Stimulated activated memory B cell treated with anti-CD40 and anti-IgM and Interleukin-4, amounts not matched to agents 10 μg/mL and 1 μg/mL and 100 μg/mL, for 72 hours (primary cell): ENCODE measurements at regions not wholly inside any gene's neighbourhood (a gene's known extent, or its start where the extent isn't known, plus 50 kb on each side); places are given as distances from the start of the nearest gene placed in this dataset.
"Not testable (repeated sequence)": the region's sequence is repeated elsewhere in the genome, so short reads cannot be mapped to it uniquely, and the experiment has no call there.

Experiments
- ATAC-seq: fragments of 150-1000 bp; cut with Tn5 transposase; 2 replicates; pipeline ENCODE4 v1.10.0; 2021
- H3K27ac Mint-ChIP-seq: one replicate; pipeline ENCODE4 v1.8.0; 2022; ENCODE audit warnings: mild to moderate bottlenecking, mixed read lengths
- H3K27me3 Mint-ChIP-seq: one replicate; pipeline ENCODE4 v1.8.0; 2022; ENCODE audit warnings: mixed read lengths
- H3K36me3 Mint-ChIP-seq: one replicate; pipeline ENCODE4 v1.8.0; 2022; ENCODE audit warnings: mixed read lengths
- H3K4me1 Mint-ChIP-seq: one replicate; pipeline ENCODE4 v1.8.0; 2022; ENCODE audit warnings: mixed read lengths
- H3K4me3 Mint-ChIP-seq: one replicate; pipeline ENCODE4 v1.8.0; 2022; ENCODE audit warnings: mild to moderate bottlenecking, moderate library complexity, mixed read lengths
- H3K9me3 Mint-ChIP-seq: one replicate; pipeline ENCODE4 v1.8.0; 2022; ENCODE audit warnings: mixed read lengths

GRCh38 chr12:9406564-9407424 is 198.6 kb upstream of the PZP start:
- no peaks in the 10 kb centered on the region for H3K36me3 Mint-ChIP-seq
- H3K9me3 Mint-ChIP-seq, result no peaks in the 10 kb centered on the region
- H3K27me3 Mint-ChIP-seq, result no peaks in the 10 kb centered on the region
- H3K4me1 Mint-ChIP-seq, result peaks cover 6% of the 10 kb centered on the region
- no peak for ATAC-seq
- no peak overlapping the region for H3K4me3 Mint-ChIP-seq
- H3K27ac Mint-ChIP-seq, result no peak overlapping the region

- no peaks in the 10 kb centered on the region for H3K9me3 Mint-ChIP-seq
- no peak overlapping the region for H3K4me3 Mint-ChIP-seq
- no peak overlapping the region for H3K27ac Mint-ChIP-seq
- H3K27me3 Mint-ChIP-seq, result no peaks in the 10 kb centered on the region
- no peaks in the 10 kb centered on the region for H3K36me3 Mint-ChIP-seq
- no peak for ATAC-seq
- no peaks in the 10 kb centered on the region for H3K4me1 Mint-ChIP-seq
These were observed 197.8 kb upstream of the PZP start for GRCh38 chr12:9405886-9406563.

- ATAC-seq, result peak; percentile 93
- Mint-ChIP-seq H3K9me3 (no peaks in the 10 kb centered on the region), H3K4me3 (no peak overlapping the region), H3K27ac (no peak overlapping the region), H3K36me3 (no peaks in the 10 kb centered on the region), H3K27me3 (no peaks in the 10 kb centered on the region), H3K4me1 (no peaks in the 10 kb centered on the region)
These were observed 196.5 kb upstream of the PZP start for GRCh38 chr12:9404469-9405260.

GRCh38 chr12:9404031-9404430 is 195.8 kb upstream of the PZP start:
- peak; percentile 65 for ATAC-seq
- Mint-ChIP-seq H3K9me3 (no peaks in the 10 kb centered on the region), H3K27me3 (no peaks in the 10 kb centered on the region), H3K27ac (no peak overlapping the region), H3K36me3 (no peaks in the 10 kb centered on the region), H3K4me1 (no peaks in the 10 kb centered on the region), H3K4me3 (no peak overlapping the region)

- H3K27ac Mint-ChIP-seq, ATAC-seq, H3K4me1 Mint-ChIP-seq, H3K9me3 Mint-ChIP-seq, H3K36me3 Mint-ChIP-seq, H3K27me3 Mint-ChIP-seq, H3K4me3 Mint-ChIP-seq: not testable (repeated sequence)
These were observed 194.3 kb upstream of the PZP start for GRCh38 chr12:9402432-9403040.

- H3K4me3 Mint-ChIP-seq, H3K27me3 Mint-ChIP-seq, ATAC-seq, H3K36me3 Mint-ChIP-seq, H3K4me1 Mint-ChIP-seq, H3K27ac Mint-ChIP-seq, H3K9me3 Mint-ChIP-seq: not testable (repeated sequence)
These were observed 188.2 kb upstream of the PZP start for GRCh38 chr12:9396367-9396766.

GRCh38 chr12:9395220-9395619 is 187.0 kb upstream of the PZP start:
- H3K27ac Mint-ChIP-seq, H3K36me3 Mint-ChIP-seq, H3K4me1 Mint-ChIP-seq, H3K9me3 Mint-ChIP-seq, H3K4me3 Mint-ChIP-seq, H3K27me3 Mint-ChIP-seq, ATAC-seq: not testable (repeated sequence)

GRCh38 chr12:9392842-9393241 is 184.6 kb upstream of the PZP start:
- no peak for ATAC-seq
- Mint-ChIP-seq H3K27ac (no peak overlapping the region), H3K4me3 (no peak overlapping the region), H3K9me3 (peaks cover 3% of the 10 kb centered on the region), H3K27me3 (no peaks in the 10 kb centered on the region), H3K36me3 (peaks cover 9% of the 10 kb centered on the region), H3K4me1 (peaks cover 16% of the 10 kb centered on the region)

GRCh38 chr12:9391815-9392214 is 183.6 kb upstream of the PZP start:
- Mint-ChIP-seq H3K27ac (no peak overlapping the region), H3K4me3 (no peak overlapping the region), H3K36me3 (peaks cover 7% of the 10 kb centered on the region), H3K9me3 (peaks cover 3% of the 10 kb centered on the region), H3K4me1 (peaks cover 27% of the 10 kb centered on the region), H3K27me3 (no peaks in the 10 kb centered on the region)
- no peak for ATAC-seq

- no peak overlapping the region for H3K27ac Mint-ChIP-seq
- H3K4me3 Mint-ChIP-seq, result no peak overlapping the region
- H3K27me3 Mint-ChIP-seq, result no peaks in the 10 kb centered on the region
- no peaks in the 10 kb centered on the region for H3K36me3 Mint-ChIP-seq
- H3K4me1 Mint-ChIP-seq, result peaks cover 29% of the 10 kb centered on the region
- ATAC-seq, result no peak
- peaks cover 3% of the 10 kb centered on the region for H3K9me3 Mint-ChIP-seq
These were observed 182.6 kb upstream of the PZP start for GRCh38 chr12:9390761-9391160.

GRCh38 chr12:9389796-9390195 is 181.6 kb upstream of the PZP start:
- Mint-ChIP-seq H3K4me1 (peaks cover 29% of the 10 kb centered on the region), H3K4me3 (no peak overlapping the region), H3K36me3 (no peaks in the 10 kb centered on the region), H3K27me3 (no peaks in the 10 kb centered on the region), H3K9me3 (peaks cover 3% of the 10 kb centered on the region), H3K27ac (no peak overlapping the region)
- no peak for ATAC-seq

- Mint-ChIP-seq H3K9me3 (peaks cover 3% of the 10 kb centered on the region), H3K36me3 (no peaks in the 10 kb centered on the region), H3K27me3 (no peaks in the 10 kb centered on the region), H3K4me3 (no peak overlapping the region), H3K27ac (peak overlapping the region; percentile 33), H3K4me1 (peaks cover 29% of the 10 kb centered on the region)
- ATAC-seq, result peak; percentile 41
These were observed 180.2 kb upstream of the PZP start for GRCh38 chr12:9388379-9388778.

- ATAC-seq, result peak; percentile 41
- Mint-ChIP-seq H3K27me3 (no peaks in the 10 kb centered on the region), H3K27ac (peak overlapping the region; percentile 17), H3K4me1 (peaks cover 29% of the 10 kb centered on the region), H3K36me3 (no peaks in the 10 kb centered on the region), H3K4me3 (no peak overlapping the region), H3K9me3 (peaks cover 3% of the 10 kb centered on the region)
These were observed 179.3 kb upstream of the PZP start for GRCh38 chr12:9387450-9387849.

GRCh38 chr12:9383585-9383984 is 175.4 kb upstream of the PZP start:
- Mint-ChIP-seq H3K4me3 (no peak overlapping the region), H3K27ac (no peak overlapping the region), H3K27me3 (peaks cover 3% of the 10 kb centered on the region), H3K9me3 (peaks cover under 1% of the 10 kb centered on the region), H3K4me1 (peaks cover 19% of the 10 kb centered on the region), H3K36me3 (no peaks in the 10 kb centered on the region)
- no peak for ATAC-seq

- no peak overlapping the region for H3K27ac Mint-ChIP-seq
- H3K9me3 Mint-ChIP-seq, result no peaks in the 10 kb centered on the region
- H3K36me3 Mint-ChIP-seq, result no peaks in the 10 kb centered on the region
- peaks cover 6% of the 10 kb centered on the region for H3K27me3 Mint-ChIP-seq
- ATAC-seq, result no peak
- H3K4me3 Mint-ChIP-seq, result no peak overlapping the region
- peaks cover under 1% of the 10 kb centered on the region for H3K4me1 Mint-ChIP-seq
These were observed 173.4 kb upstream of the PZP start for GRCh38 chr12:9381619-9382018.
